Vagina (tissue), 2 donors: ENCODE measurements at regions not wholly inside any gene's neighbourhood (a gene's known extent, or its start where the extent isn't known, plus 50 kb on each side); places are given as distances from the start of the nearest gene placed in this dataset.

ENCODE experiments used
- CTCF ChIP-seq, 3 experiments: fragments of 450-650 bp in 2 of 3; fragments of 200-600 bp in 1 of 3; sonication (generic) in 1 of 3; IDR thresholded peaks; one replicate each; pipeline ENCODE4 v1.5.1; 2017 to 2019; ENCODE audit warnings: antibody characterized with exemption in 3 of 3, mild to moderate bottlenecking in 2 of 3, moderate library complexity in 2 of 3
- POLR2A ChIP-seq, 2 donors: fragments of 450-650 bp; IDR thresholded peaks; one replicate each; pipeline ENCODE4 v1.6.1; 2017; ENCODE audit warnings: antibody characterized with exemption in 2 of 2, mild to moderate bottlenecking in 2 of 2, moderate library complexity in 2 of 2
- POLR2AphosphoS5 ChIP-seq, 2 donors: sonication (generic); formaldehyde crosslinking; IDR thresholded peaks; one replicate each; pipeline ENCODE4 v1.9.0; 2017; ENCODE audit warnings: antibody characterized with exemption in 2 of 2, mild to moderate bottlenecking in 2 of 2, low read depth in 1 of 2; ENCODE audit not compliant: insufficient read depth in 1 of 2

GRCh38 chr9:74330487-74331214, 166.5 kb upstream of the RORB start:
- TF ChIP-seq CTCF (IDR thresholded peaks at IDR 0.05) (no peak), POLR2AphosphoS5 (IDR thresholded peaks at IDR 0.05; ENCODE audit: insufficient read depth in 1 of 2, low read depth in 1 of 2) (no peak), POLR2A (IDR thresholded peaks at IDR 0.05) (no peak)
